Type B pancreatic cell (in vitro differentiated cells): ENCODE measurements at regions not wholly inside any gene's neighbourhood (a gene's known extent, or its start where the extent isn't known, plus 50 kb on each side); places are given as distances from the start of the nearest gene placed in this dataset.

Experiments
- DNase-seq: peaks from one replicate; pipeline ENCODE4 v3.0.0; 2021; ENCODE audit warnings: mixed read lengths; ENCODE audit not compliant: unreplicated experiment; ENCODE audit errors: extremely low spot score
- H3K27ac Mint-ChIP-seq: 2 replicates; pipeline ENCODE4 v1.8.0; 2021; ENCODE audit warnings: mild to moderate bottlenecking, mixed read lengths
- H3K27me3 Mint-ChIP-seq: 2 replicates; pipeline ENCODE4 v1.8.0; 2021; ENCODE audit warnings: mixed read lengths
- H3K36me3 Mint-ChIP-seq: 2 replicates; pipeline ENCODE4 v1.8.0; 2021; ENCODE audit warnings: mixed read lengths
- H3K4me1 Mint-ChIP-seq: one replicate; pipeline ENCODE4 v1.8.0; 2021; ENCODE audit warnings: mixed read lengths; ENCODE audit not compliant: unreplicated experiment
- H3K4me3 Mint-ChIP-seq: 2 replicates; pipeline ENCODE4 v1.8.0; 2021; ENCODE audit warnings: mild to moderate bottlenecking, mixed read lengths
- H3K9me3 Mint-ChIP-seq: 2 replicates; pipeline ENCODE4 v1.8.0; 2021; ENCODE audit warnings: mixed read lengths
- CTCF ChIP-seq: fragments of 200-600 bp; sonication (generic); conservative IDR thresholded peaks from 2 replicates; pipeline ENCODE4 v1.5.0; 2021; ENCODE audit warnings: antibody characterized with exemption, mild to moderate bottlenecking

- Mint-ChIP-seq H3K4me1 (peaks cover 19% of the 10 kb centered on the region), H3K9me3 (no peaks in the 10 kb centered on the region), H3K27me3 (peaks cover 28% of the 10 kb centered on the region), H3K27ac (no peak overlapping the region), H3K4me3 (no peak overlapping the region), H3K36me3 (no peaks in the 10 kb centered on the region)
- no peak for TF ChIP-seq CTCF
- DNase-seq: no peak
Observed at GRCh38 chr5:168039566-168040248, 251.7 kb upstream of the WWC1 start.

GRCh38 chr5:168041583-168041982 lies 249.9 kb upstream of the WWC1 start:
- Mint-ChIP-seq H3K36me3 (no peaks in the 10 kb centered on the region), H3K9me3 (no peaks in the 10 kb centered on the region), H3K27me3 (peaks cover 34% of the 10 kb centered on the region), H3K27ac (no peak overlapping the region), H3K4me1 (peaks cover 23% of the 10 kb centered on the region), H3K4me3 (no peak overlapping the region)
- no peak for TF ChIP-seq CTCF
- DNase-seq: no peak

- no peak for DNase-seq
- Mint-ChIP-seq H3K27me3 (peaks cover 38% of the 10 kb centered on the region), H3K9me3 (no peaks in the 10 kb centered on the region), H3K36me3 (no peaks in the 10 kb centered on the region), H3K4me1 (peaks cover 27% of the 10 kb centered on the region), H3K4me3 (no peak overlapping the region), H3K27ac (no peak overlapping the region)
- no peak for TF ChIP-seq CTCF
Observed at GRCh38 chr5:168042284-168043068, 249.0 kb upstream of the WWC1 start.

- H3K4me1 Mint-ChIP-seq: peaks cover 23% of the 10 kb centered on the region
- H3K27me3 Mint-ChIP-seq: peaks cover 28% of the 10 kb centered on the region
Observed at GRCh38 chr5:168046163-168046562, 245.3 kb upstream of the WWC1 start.

GRCh38 chr5:168047043-168047668 lies 244.3 kb upstream of the WWC1 start:
- Mint-ChIP-seq H3K36me3 (peaks cover 4% of the 10 kb centered on the region), H3K27ac (no peak overlapping the region), H3K4me1 (peaks cover 21% of the 10 kb centered on the region), H3K27me3 (peaks cover 24% of the 10 kb centered on the region), H3K4me3 (no peak overlapping the region), H3K9me3 (no peaks in the 10 kb centered on the region)
- TF ChIP-seq CTCF: peak; percentile 73
- no peak for DNase-seq

More at GRCh38 chr5:168046163-168046562, 245.3 kb upstream of the WWC1 start:
- no peak for TF ChIP-seq CTCF
- Mint-ChIP-seq H3K36me3 (peaks cover 4% of the 10 kb centered on the region), H3K4me3 (no peak overlapping the region), H3K9me3 (no peaks in the 10 kb centered on the region), H3K27ac (no peak overlapping the region)
- no peak for DNase-seq
